HG02763 (cell line): ENCODE measurements at regions not wholly inside any gene's neighbourhood (a gene's known extent, or its start where the extent isn't known, plus 50 kb on each side); places are given as distances from the start of the nearest gene placed in this dataset.
"Not testable (repeated sequence)": the region's sequence is repeated elsewhere in the genome, so short reads cannot be mapped to it uniquely, and the experiment has no call there.

Experiments used
- ATAC-seq: cut with Tn5 transposase; IDR thresholded peaks from one replicate; pipeline ENCODE4 v1.9.1; 2021; ENCODE audit warnings: mild to moderate bottlenecking, moderate library complexity; ENCODE audit not compliant: unreplicated experiment

GRCh38 chr16:9663588-9663987, 518.6 kb downstream of the GRIN2A start:
- no peak for ATAC-seq

DNA sequence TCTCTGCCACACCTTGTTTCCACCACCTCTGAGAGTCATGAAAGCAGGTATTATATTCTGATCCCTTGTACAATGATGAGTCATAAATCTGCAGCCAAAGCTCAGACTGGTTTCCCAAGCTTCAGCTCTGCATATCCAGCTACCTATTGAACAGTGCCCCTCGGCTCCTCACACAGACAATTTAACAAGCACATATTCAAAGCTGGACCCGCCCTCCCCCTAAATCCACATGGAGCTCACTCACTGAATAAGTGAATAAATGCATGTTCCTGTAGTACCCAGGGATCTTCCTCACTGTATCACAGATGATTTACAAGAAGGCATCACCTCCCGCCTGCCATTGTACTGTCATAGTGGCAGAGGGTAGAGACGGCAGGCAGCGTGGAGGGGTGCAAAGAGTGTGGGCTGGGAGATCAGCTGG, 516.4 kb downstream of the GRIN2A start:
- ATAC-seq: no peak

DNA sequence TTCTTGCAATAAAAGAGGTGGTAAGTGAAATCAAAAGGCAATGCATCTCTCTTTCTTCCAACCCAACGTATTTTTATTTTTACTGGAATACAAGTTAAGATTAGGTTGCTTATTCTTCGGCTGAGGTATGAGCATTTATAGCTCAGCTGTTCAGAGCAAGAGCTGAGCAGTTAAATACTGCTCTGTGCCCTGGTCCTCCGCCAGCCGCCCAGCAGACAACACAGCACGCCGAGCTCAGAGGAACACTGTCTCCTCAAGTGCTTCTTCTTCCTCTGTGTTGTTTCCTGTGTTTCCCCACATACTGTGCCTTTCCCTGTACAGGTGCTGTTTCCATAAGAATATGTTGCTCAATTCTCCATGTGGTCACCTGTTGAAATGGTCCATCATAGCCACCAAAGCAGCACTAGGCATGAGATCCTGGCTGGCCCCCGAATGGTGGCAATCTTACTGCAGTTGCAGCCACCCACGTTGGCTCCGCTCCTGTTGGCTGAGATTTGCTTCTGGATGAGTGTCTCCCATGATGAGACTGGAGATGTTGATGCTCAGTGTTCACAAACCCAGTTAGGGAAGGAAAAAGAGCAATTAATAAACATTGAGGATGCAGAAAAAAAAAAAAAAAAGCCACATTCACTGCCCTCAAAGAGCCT, 515.3 kb downstream of the GRIN2A start:
- ATAC-seq: no peak

DNA sequence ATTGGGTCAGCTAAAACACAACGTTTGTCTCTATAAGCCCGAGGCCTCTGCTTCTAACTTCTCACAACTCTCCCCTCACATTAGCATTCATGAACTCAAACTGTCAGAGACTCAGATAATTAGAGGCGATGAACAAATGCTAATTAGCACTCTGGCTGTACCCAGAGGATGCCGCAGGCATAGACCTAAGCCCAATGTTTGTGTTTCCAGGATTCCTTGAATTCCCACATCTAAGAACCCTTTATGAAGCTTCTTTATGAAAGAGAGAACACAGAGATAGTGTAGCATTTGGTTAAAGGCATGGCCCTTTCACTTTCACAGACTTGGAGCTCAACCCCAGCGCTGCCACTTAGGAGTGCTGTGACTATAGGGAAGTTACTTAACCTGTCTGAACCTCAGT, 512.2 kb downstream of the GRIN2A start:
- no peak for ATAC-seq

- not testable (repeated sequence) for ATAC-seq
Measured at GRCh38 chr16:9670616-9671015, 511.6 kb downstream of the GRIN2A start.

DNA sequence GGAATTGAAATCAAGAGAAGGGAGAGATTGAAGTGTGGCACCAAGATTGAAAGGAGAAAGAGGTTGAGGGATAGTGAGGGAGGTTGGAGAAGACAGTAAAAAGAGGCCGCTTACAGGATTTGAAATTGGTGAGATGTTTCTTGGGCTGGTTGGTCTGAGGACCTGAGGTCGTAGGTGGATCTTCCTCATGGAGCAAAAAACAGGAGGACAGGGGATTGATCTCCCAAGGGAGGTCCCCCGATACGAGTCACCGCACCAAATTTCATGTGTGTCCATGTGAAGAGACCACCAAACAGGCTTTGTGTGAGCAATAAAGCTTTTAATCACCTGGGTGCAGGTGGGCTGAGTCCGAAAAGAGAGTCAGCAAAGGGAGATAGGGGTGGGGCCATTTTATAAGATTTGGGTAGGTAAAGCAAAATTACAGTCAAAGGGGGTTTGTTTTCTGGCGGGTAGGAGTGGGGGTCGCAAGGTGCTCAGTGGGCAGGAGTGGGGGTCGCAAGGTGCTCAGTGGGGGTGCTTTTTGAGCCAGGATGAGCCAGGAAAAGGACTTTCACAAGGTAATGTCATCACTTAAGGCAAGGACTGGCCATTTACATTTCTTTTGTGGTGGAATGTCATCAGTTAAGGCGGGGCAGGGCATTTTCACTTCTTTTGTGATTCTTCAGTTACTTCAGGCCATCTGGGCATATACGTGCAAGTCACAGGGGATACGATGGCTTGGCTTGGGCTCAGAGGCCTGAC, 505.5 kb downstream of the GRIN2A start:
- ATAC-seq: not testable (repeated sequence)

GRCh38 chr16:9677301-9677653, 505.0 kb downstream of the GRIN2A start:
- no peak for ATAC-seq

GRCh38 chr16:9679213-9679767, 502.9 kb downstream of the GRIN2A start:
- no peak for ATAC-seq

GRCh38 chr16:9680019-9680655, 502.1 kb downstream of the GRIN2A start:
- ATAC-seq: no peak

DNA sequence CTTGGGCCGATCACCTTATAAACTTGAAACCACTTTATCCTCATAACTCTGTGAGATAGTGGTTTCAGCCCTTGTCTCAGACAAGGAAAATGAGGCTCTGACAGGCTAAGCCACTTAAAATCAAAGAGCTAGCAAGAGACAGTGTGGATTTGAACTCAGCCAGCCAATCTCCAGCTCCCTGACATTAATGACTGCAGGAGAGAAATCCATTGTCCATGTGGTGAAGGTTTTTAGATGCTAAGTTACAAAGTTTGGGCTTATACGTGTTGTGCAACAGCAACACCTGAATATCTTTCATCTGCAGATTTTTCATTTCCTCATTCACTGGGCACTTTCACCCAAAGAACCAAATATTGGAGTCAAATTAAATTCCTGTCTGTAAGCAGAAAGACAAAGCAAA, 501.3 kb downstream of the GRIN2A start:
- no peak for ATAC-seq

- ATAC-seq: no peak
Measured at GRCh38 chr16:9681508-9681907, 500.7 kb downstream of the GRIN2A start.

DNA sequence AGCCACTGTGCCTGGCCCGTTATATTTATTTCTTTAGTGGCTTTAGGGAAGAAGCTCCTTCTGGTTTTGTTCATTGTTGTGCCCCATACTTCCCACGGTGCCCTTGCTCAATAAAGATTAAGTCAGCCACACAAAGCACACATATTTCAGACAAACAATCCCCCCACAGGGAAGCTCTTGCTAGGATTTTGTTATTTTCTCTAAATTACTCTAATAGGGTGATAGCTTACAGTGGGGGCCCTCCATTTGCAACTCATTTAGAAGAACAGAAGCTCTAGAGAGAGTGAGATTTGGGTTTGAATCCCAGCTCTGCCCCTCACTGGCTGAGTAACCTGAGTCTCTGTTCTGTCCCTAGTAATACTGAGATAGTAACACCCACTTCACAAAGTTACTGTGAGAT, 499.9 kb downstream of the GRIN2A start:
- no peak for ATAC-seq

- ATAC-seq: no peak
Measured at GRCh38 chr16:9683677-9684076, 498.6 kb downstream of the GRIN2A start.

DNA sequence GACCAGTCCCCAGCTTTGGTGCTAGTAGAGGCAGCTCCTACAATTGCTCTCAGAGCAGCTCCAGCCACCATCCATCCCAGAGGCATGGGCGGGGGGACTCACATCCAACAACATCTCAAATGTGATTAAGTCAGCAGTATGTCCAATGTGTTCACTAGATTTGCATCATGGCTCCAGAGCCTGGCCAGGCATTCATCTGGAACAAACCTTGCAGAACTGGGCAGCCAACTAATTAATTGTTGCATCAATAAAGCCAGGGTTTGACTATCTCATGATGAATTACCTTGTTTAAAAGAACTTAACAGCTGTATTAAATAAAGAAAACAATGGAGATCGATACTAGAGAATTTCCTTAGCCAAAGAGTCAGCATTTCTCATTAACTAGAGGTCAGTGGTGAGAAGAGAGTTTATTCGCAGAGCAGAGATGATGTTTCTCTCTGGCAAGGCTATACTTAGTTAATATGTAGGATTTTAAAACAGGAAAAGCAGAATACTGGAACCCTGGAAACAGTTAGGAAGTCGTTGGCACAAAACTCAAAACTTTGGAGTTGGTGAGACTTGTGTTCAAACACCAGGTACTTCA, 494.4 kb downstream of the GRIN2A start:
- no peak for ATAC-seq

DNA sequence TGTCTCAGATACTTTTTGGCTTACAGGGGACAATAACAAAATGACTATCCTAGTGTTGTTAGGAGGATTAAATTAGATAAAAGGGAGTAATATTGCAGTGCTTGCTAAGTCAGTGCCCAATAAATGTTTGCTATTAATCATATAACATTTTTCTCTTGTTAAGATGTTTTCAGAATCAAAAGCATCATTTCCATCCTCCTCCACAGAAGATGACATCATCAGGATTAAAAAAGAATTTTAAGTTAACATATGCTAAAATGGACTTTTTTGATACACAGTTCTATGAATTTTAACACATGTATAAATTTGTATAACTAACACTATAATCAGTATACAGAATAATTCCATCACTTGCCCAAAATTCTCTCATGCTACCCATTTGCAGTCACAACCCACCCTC, 492.6 kb downstream of the GRIN2A start:
- ATAC-seq: no peak

GRCh38 chr16:9695152-9695551, 487.1 kb downstream of the GRIN2A start:
- no peak for ATAC-seq
